Astrocyte of the cerebellum (primary cell): ENCODE measurements at regions not wholly inside any gene's neighbourhood (a gene's known extent, or its start where the extent isn't known, plus 50 kb on each side); places are given as distances from the start of the nearest gene placed in this dataset.
"Not testable (repeated sequence)": the region's sequence is repeated elsewhere in the genome, so short reads cannot be mapped to it uniquely, and the experiment has no call there.

Source experiments
- DNase-seq: peaks from one replicate; pipeline ENCODE4 v3.0.0-alpha.2; 2011; ENCODE audit warnings: low read depth
- H3K4me3 ChIP-seq: 2 replicates; pipeline ENCODE4 v1.5.1; 2011; ENCODE audit warnings: mild to moderate bottlenecking, low read depth, low read length, moderate library complexity
- in situ Hi-C: cut with HindIII; loops from 2 replicates; pipeline ENCODE4 v1.10.0; 2017; ENCODE audit warnings: low sequenced_read_pairs
- TF ChIP-seq, protein P1 (sequence below): IDR thresholded peaks from 2 replicates; pipeline ENCODE4 v1.5.1; 2012; ENCODE audit warnings: low read length, low read depth, moderate library complexity, mild to moderate bottlenecking; ENCODE audit errors: missing control alignments

DNA sequence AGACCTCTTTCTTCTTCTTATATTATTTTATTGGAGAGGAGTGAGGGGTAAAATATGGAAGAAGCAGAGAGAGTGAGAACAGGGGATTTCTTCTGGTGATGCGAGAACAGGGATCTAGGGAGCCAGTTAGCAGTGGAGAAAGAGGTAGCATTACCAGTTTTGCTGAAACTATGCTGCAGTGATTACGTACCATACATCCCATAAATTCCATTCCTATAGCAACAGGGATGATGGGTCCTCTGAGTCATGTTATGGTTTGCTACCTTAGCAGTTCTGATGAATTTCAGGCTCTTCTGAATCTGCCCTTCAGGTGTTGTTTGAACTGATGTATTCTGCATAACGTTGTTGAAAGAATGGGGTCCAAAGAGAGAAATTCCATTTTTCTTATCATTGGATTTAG is 625.4 kb upstream of the LRFN5 start:
- in situ Hi-C loops: no loop called here
- TF ChIP-seq, protein P1, sequence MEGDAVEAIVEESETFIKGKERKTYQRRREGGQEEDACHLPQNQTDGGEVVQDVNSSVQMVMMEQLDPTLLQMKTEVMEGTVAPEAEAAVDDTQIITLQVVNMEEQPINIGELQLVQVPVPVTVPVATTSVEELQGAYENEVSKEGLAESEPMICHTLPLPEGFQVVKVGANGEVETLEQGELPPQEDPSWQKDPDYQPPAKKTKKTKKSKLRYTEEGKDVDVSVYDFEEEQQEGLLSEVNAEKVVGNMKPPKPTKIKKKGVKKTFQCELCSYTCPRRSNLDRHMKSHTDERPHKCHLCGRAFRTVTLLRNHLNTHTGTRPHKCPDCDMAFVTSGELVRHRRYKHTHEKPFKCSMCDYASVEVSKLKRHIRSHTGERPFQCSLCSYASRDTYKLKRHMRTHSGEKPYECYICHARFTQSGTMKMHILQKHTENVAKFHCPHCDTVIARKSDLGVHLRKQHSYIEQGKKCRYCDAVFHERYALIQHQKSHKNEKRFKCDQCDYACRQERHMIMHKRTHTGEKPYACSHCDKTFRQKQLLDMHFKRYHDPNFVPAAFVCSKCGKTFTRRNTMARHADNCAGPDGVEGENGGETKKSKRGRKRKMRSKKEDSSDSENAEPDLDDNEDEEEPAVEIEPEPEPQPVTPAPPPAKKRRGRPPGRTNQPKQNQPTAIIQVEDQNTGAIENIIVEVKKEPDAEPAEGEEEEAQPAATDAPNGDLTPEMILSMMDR: no peak
- DNase-seq: no peak
- H3K4me3 ChIP-seq: no peak overlapping the region

DNA sequence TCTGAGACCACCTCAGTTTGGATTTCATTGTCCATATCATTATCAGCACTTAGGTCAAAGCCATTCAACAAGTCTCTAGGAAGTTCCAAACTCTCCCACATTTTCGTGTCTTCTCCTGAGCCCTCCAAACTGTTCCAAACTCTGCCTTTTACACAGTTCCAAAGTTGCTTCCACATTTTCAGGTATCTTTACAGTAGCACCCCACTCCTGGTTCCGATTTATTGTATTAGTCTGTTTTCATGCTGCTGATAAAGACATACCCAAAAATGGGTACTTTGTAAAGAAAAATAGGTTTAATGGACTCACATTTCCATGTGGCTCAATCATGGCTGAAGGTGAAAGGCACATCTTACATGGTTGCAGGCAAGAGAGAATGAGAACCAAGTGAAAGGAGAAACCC is 646.4 kb upstream of the LRFN5 start:
- in situ Hi-C loops, DNase-seq, H3K4me3 ChIP-seq: not testable (repeated sequence)

DNA sequence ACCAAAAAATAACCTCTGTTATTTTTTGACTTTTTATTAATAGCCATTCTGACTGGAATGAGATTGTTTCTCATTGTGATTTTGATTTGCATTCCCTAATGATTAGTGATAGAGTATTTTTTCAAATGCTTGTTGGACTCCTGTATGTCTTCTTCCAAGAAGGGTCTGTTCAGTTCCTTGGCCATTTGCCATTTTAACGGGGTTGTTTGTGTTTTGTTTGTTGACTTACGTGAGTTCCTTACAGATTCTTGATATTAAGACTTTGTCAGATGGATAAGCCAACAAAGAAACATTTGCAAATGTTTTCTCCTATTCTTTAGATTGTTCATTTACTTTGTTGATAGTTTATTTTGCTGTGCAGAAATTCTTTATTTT is 651.6 kb upstream of the LRFN5 start:
- DNase-seq: no peak
- TF ChIP-seq, protein P1: no peak
- in situ Hi-C loops: no loop called here
- no peak overlapping the region for H3K4me3 ChIP-seq

DNA sequence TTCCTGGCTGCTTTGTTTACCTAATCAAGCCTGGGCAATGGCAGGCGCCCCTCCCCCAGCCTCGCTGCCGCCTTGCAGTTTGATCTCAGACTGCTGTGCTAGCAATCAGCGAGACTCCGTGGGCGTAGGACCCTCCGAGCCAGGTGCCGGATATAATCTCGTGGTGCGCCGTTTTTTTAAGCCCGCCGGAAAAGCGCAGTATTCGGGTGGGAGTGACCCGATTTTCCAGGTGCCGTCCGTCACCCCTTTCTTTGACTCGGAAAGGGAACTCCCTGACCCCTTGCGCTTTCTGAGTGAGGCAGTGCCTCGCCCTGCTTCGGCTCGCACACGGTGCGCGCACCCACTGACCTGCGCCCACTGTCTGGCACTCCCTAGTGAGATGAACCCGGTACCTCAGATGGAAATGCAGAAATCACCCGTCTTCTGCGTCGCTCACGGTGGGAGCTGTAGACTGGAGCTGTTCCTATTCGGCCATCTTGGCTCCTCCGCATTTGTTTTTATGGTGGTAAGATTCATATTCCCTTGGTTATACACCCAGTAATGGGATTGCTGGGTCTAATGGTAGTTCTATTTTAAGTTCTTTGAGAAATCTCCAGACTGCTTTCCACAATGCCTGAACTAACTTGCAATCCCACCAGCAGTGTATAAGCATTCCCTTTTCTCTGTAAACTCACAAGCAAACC is 652.1 kb upstream of the LRFN5 start:
- H3K4me3 ChIP-seq, DNase-seq, in situ Hi-C loops: not testable (repeated sequence)

DNA sequence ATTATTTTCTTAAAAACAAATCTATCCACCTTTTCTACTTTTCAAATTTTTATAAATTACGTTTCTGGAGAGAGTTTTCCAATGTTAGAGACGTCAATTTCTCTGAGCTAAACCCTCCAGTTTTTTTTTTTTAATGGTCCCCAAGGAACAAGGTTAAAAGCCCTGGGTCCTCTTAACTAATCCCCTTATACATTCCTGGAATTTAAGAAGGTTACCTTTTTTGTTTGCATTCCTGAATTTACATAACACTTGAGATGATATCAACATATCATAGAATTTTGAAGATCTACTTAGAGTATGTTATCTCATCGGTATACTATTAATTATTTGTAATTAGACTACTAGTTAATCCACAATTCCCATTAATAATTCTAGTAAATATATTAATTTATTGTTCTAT is 662.2 kb upstream of the LRFN5 start:
- DNase-seq: no peak
- TF ChIP-seq, protein P1: no peak
- in situ Hi-C loops: no loop called here
- no peak overlapping the region for H3K4me3 ChIP-seq

DNA sequence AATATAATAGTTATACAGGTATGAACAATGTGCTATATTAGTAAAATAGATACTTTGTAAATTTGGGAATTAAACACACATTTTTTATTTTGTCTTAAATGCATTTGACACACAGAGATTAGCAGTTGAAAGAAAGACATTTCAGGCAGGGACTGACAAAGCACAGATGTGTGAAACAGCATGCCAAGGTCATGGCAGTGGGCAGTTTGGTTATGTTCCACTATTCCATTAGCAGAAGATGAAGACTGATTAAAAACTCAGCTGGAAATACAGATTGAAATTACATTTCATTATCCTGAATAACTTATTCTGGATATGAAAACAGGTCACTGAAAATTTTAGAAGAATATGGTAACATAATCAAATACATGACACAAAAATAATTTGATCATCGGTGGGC is 669.8 kb upstream of the LRFN5 start:
- in situ Hi-C loops: no loop called here
- H3K4me3 ChIP-seq: no peak overlapping the region
- TF ChIP-seq, protein P1: no peak
- no peak for DNase-seq

DNA sequence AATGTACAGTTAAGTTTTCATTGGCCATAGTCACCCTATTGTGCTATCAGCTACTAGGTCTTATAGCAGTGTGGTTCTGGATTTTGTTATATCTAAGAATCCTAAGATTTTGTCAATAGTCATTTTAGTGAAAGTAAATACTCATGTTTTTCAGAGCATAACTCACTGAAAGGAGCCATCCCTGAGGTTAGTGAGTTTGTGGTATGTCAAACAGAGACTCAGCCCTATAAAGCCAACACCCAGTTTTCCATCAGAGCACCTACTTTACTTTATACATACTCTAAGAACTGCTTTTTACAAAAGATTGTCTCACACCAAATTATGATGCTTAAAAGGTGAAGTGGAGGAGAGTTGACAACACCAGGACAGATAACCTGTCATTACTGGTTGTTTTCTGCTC is 686.3 kb upstream of the LRFN5 start:
- TF ChIP-seq, protein P1: no peak
- H3K4me3 ChIP-seq: no peak overlapping the region
- DNase-seq: no peak
- in situ Hi-C loops: no loop called here

DNA sequence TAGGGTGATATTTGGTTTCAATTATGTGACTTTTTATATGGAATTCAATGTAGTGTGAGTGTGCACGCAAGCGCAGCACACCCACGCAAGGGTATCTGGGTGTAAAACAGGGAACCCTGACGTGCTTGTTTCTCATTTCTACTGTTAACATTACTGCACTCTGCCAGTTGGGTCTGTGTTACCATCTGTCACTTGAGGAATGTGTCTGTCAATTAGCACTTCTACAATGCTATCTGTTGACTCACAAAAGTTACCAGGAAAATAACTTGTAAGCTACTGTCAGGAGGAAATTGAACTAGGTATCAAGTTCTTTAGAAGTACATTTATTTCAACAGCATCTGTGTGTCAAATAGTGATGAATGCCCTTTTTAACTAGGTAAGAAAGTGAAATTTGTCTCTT is 695.5 kb upstream of the LRFN5 start:
- no peak for DNase-seq
- no peak overlapping the region for H3K4me3 ChIP-seq
- TF ChIP-seq, protein P1: no peak
- in situ Hi-C loops: no loop called here
